Tibial nerve (tissue), 4 donors: ENCODE measurements at regions not wholly inside any gene's neighbourhood (a gene's known extent, or its start where the extent isn't known, plus 50 kb on each side); places are given as distances from the start of the nearest gene placed in this dataset.

Source experiments
- DNase-seq, 2 donors: peaks; one replicate each; pipeline ENCODE4 v3.0.0-alpha.2; 2019; ENCODE audit warnings: low spot score in 2 of 2
- H3K27ac ChIP-seq, 4 donors: fragments of 200-600 bp; sonication (generic) in 3 of 4; one replicate each; pipeline ENCODE4 v1.5.1; 2017 to 2019; ENCODE audit warnings: mild to moderate bottlenecking in 1 of 4
- H3K27me3 ChIP-seq, 2 donors: fragments of 200-600 bp; sonication (generic) in 1 of 2; one replicate each; pipeline versions ENCODE4 v1.5.1 to v1.6.0; 2017 to 2019
- H3K36me3 ChIP-seq, 3 donors: fragments of 200-600 bp; sonication (generic); one replicate each; pipeline ENCODE4 v1.5.1; 2018 to 2019
- H3K4me1 ChIP-seq, 4 donors: fragments of 200-600 bp; sonication (generic) in 3 of 4; one replicate each; pipeline ENCODE4 v1.5.1; 2017 to 2019
- H3K4me3 ChIP-seq, 4 donors: fragments of 200-600 bp; sonication (generic) in 3 of 4; one replicate each; pipeline ENCODE4 v1.5.1; 2017 to 2019; ENCODE audit warnings: mild to moderate bottlenecking in 1 of 4, moderate library complexity in 1 of 4
- H3K9me3 ChIP-seq, 4 donors: fragments of 200-600 bp; sonication (generic) in 3 of 4; one replicate each; pipeline ENCODE4 v1.5.1; 2017 to 2019
- EP300 ChIP-seq, 2 donors: sonication (generic); formaldehyde crosslinking; IDR thresholded peaks; one replicate each; pipeline ENCODE4 v1.6.1; 2017; ENCODE audit warnings: antibody characterized with exemption in 2 of 2, mild to moderate bottlenecking in 1 of 2
- POLR2A ChIP-seq, 2 donors: fragments of 450-650 bp; IDR thresholded peaks; one replicate each; pipeline ENCODE4 v1.6.1; 2017; ENCODE audit warnings: antibody characterized with exemption in 2 of 2, mild to moderate bottlenecking in 2 of 2, moderate library complexity in 2 of 2
- WGBS, 2 donors: methylation state at CpG; one replicate each; pipeline ENCODE4 v1.1.5; 2018; 5-methylcytosine and 5-hydroxymethylcytosine counted together
- TF ChIP-seq, protein P1 (sequence below), 5 experiments: fragments of 200-600 bp in 3 of 5; fragments of 450-650 bp in 2 of 5; sonication (generic) in 3 of 5; IDR thresholded peaks; one replicate each; pipeline ENCODE4 v1.5.1; 2016 to 2019; ENCODE audit warnings: antibody characterized with exemption in 5 of 5, mild to moderate bottlenecking in 3 of 5, moderate library complexity in 2 of 5

DNA sequence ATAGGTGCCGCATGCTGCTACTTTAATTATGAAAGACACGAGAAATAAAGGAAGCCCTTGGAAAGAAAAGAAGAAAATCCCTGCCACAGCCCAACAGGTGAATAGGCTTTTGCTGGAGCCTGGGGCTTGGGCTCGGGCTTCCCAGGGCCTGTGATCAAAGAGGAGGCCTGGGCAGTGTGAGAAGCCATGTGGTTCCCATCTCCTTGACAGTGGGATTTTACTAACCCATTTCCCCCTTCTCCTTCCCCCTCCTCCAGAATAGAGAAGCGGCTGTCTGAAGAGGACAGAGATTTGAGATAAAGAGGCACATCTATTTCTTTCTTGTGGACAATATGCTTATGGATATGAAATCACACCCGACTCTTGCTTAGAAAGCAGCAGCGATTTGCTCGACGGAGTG is 369.1 kb downstream of the MCTP2 start:
- no peak overlapping the region for H3K27ac ChIP-seq
- H3K4me3 ChIP-seq: no peak overlapping the region
- peaks cover 0 to 17% (median 0%) of the 10 kb centered on the region in 4 donors for H3K4me1 ChIP-seq
- TF ChIP-seq, protein P1, sequence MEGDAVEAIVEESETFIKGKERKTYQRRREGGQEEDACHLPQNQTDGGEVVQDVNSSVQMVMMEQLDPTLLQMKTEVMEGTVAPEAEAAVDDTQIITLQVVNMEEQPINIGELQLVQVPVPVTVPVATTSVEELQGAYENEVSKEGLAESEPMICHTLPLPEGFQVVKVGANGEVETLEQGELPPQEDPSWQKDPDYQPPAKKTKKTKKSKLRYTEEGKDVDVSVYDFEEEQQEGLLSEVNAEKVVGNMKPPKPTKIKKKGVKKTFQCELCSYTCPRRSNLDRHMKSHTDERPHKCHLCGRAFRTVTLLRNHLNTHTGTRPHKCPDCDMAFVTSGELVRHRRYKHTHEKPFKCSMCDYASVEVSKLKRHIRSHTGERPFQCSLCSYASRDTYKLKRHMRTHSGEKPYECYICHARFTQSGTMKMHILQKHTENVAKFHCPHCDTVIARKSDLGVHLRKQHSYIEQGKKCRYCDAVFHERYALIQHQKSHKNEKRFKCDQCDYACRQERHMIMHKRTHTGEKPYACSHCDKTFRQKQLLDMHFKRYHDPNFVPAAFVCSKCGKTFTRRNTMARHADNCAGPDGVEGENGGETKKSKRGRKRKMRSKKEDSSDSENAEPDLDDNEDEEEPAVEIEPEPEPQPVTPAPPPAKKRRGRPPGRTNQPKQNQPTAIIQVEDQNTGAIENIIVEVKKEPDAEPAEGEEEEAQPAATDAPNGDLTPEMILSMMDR (IDR thresholded peaks at IDR 0.05): no peak
- TF ChIP-seq POLR2A (IDR thresholded peaks at IDR 0.05) (no peak), EP300 (IDR thresholded peaks at IDR 0.05) (no peak)
- no peaks in the 10 kb centered on the region for H3K36me3 ChIP-seq
- H3K9me3 ChIP-seq: no peaks in the 10 kb centered on the region
- DNase-seq: no peak
- no peaks in the 10 kb centered on the region for H3K27me3 ChIP-seq
- WGBS, 2 donors: 86 to 89% methylated on average over 8 of the region's 8 CpGs

- H3K36me3 ChIP-seq: no peaks in the 10 kb centered on the region
- no peaks in the 10 kb centered on the region for H3K27me3 ChIP-seq
- 39 to 55% methylated on average over 8 of the region's 8 CpGs for WGBS, 2 donors
- H3K27ac ChIP-seq: no peak overlapping the region
- H3K9me3 ChIP-seq: no peaks in the 10 kb centered on the region
- H3K4me3 ChIP-seq: no peak overlapping the region
- DNase-seq: peak in 1 of 2 donors; percentile 16
- peaks cover 0 to 34% (median 0%) of the 10 kb centered on the region in 4 donors for H3K4me1 ChIP-seq
- TF ChIP-seq, protein P1 (IDR thresholded peaks at IDR 0.05): no peak
- TF ChIP-seq EP300 (IDR thresholded peaks at IDR 0.05) (no peak), POLR2A (IDR thresholded peaks at IDR 0.05) (no peak)
These were observed 371.6 kb downstream of the MCTP2 start for GRCh38 chr15:94602754-94603470.

GRCh38 chr15:94606286-94606685 is 374.9 kb downstream of the MCTP2 start:
- no peak for DNase-seq
- Histone ChIP-seq H3K4me1 (peaks cover 0 to 44% (median 0%) of the 10 kb centered on the region in 4 donors), H3K4me3 (no peak overlapping the region), H3K36me3 (no peaks in the 10 kb centered on the region), H3K9me3 (no peaks in the 10 kb centered on the region), H3K27me3 (no peaks in the 10 kb centered on the region), H3K27ac (peak overlapping the region in 1 of 4 donors; percentile 77)
- TF ChIP-seq EP300 (IDR thresholded peaks at IDR 0.05) (no peak), POLR2A (IDR thresholded peaks at IDR 0.05) (no peak)
- TF ChIP-seq, protein P1 (IDR thresholded peaks at IDR 0.05): no peak

DNA sequence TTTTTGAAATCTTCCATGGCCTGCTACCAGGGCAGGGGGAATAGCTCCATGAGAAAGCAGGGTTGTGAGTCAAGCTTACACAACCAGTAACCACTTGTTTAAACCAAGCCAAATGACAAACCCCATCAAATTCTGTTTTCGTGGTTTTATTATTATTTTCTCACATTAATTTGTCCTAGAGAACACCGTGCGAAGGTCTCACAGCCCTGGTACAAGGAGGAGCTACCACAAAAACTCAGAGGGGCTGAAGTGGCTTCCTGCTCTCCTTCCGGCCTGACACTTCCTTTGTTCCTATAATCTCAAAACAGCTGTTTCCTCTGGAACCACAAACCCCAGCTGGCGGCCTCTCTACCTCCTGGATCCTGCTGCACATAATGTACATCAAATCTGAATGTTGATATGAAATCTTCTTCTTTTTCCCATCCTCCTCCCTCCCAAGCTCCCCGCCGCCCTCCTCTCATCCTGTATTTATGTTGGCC is 375.9 kb downstream of the MCTP2 start:
- Histone ChIP-seq H3K27ac (peak overlapping the region; percentile 0 to 77 (median 44)), H3K27me3 (no peaks in the 10 kb centered on the region), H3K9me3 (no peaks in the 10 kb centered on the region), H3K4me1 (peaks cover 0 to 44% (median 0%) of the 10 kb centered on the region in 4 donors), H3K4me3 (no peak overlapping the region), H3K36me3 (no peaks in the 10 kb centered on the region)
- no peak for TF ChIP-seq POLR2A (IDR thresholded peaks at IDR 0.05)
- peak in 1 of 2 donors; percentile 55 for TF ChIP-seq EP300 (IDR thresholded peaks at IDR 0.05)
- TF ChIP-seq, protein P1 (IDR thresholded peaks at IDR 0.05): no peak
- DNase-seq: peak; percentile 26 to 48
- 50% methylated on average over 7 of the region's 7 CpGs for WGBS, 2 donors

DNA sequence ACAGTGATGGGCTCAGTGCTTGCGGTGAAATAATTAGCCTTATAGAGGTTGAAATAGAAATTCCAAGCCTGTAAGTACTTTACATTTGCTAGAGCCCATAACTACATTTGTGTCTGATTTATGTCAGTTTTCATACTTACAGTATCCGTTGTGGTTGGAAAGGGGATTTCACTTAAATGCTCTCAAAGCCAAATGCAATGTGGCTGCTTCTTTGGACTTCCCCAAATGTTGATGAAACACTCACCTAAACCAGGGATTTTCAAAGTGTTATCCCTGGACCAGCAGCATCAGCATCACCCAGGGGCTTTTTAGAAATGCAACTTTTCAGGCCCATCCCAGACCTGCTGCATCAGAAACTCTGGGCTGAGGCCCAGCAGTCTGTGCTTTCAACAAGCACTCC is 378.7 kb downstream of the MCTP2 start:
- H3K36me3 ChIP-seq: no peaks in the 10 kb centered on the region
- TF ChIP-seq, protein P1 (IDR thresholded peaks at IDR 0.05): no peak
- no peak for TF ChIP-seq EP300 (IDR thresholded peaks at IDR 0.05)
- no peak for TF ChIP-seq POLR2A (IDR thresholded peaks at IDR 0.05)
- H3K9me3 ChIP-seq: no peaks in the 10 kb centered on the region
- H3K27me3 ChIP-seq: no peaks in the 10 kb centered on the region
- DNase-seq: no peak
- no peak overlapping the region for H3K4me3 ChIP-seq
- H3K4me1 ChIP-seq: peaks cover 0 to 27% (median 0%) of the 10 kb centered on the region in 4 donors
- no peak overlapping the region for H3K27ac ChIP-seq
- WGBS, 2 donors: 35 to 38% methylated on average over 2 of the region's 2 CpGs
